Spinal cord (tissue), 9 donors: ENCODE measurements at regions not wholly inside any gene's neighbourhood (a gene's known extent, or its start where the extent isn't known, plus 50 kb on each side); places are given as distances from the start of the nearest gene placed in this dataset.

Source experiments
- DNase-seq, 6 donors: peaks; one replicate each; pipeline versions ENCODE4 v3.0.0 to v3.0.0-alpha.2; 2013 to 2015; ENCODE audit warnings: low spot score in 6 of 6, low read depth in 4 of 6
- H3K27ac ChIP-seq: one replicate; pipeline ENCODE4 v1.5.1; 2013; ENCODE audit warnings: low read depth, low read length, control low read depth
- H3K27me3 ChIP-seq: one replicate; pipeline ENCODE4 v1.6.1; 2013; ENCODE audit warnings: low read length; ENCODE audit not compliant: control insufficient read depth, insufficient read depth
- H3K36me3 ChIP-seq: one replicate; pipeline ENCODE4 v1.6.1; 2013; ENCODE audit warnings: low read length; ENCODE audit not compliant: control insufficient read depth, insufficient read depth
- H3K4me1 ChIP-seq: one replicate; pipeline ENCODE4 v1.6.1; 2013; ENCODE audit warnings: low read length; ENCODE audit not compliant: control insufficient read depth, insufficient read depth
- H3K4me3 ChIP-seq: one replicate; pipeline ENCODE4 v1.5.1; 2013; ENCODE audit warnings: low read depth, low read length, control low read depth
- H3K9me3 ChIP-seq: one replicate; pipeline ENCODE4 v1.6.1; 2013; ENCODE audit warnings: low read length; ENCODE audit not compliant: control insufficient read depth, insufficient read depth
- WGBS: methylation state at CpG from one replicate; pipeline ENCODE4 v1.1.5; 2013; ENCODE audit warnings: missing lambda C conversion rate; ENCODE audit not compliant: insufficient coverage; 5-methylcytosine and 5-hydroxymethylcytosine counted together
- donor health status: healthy.

DNA sequence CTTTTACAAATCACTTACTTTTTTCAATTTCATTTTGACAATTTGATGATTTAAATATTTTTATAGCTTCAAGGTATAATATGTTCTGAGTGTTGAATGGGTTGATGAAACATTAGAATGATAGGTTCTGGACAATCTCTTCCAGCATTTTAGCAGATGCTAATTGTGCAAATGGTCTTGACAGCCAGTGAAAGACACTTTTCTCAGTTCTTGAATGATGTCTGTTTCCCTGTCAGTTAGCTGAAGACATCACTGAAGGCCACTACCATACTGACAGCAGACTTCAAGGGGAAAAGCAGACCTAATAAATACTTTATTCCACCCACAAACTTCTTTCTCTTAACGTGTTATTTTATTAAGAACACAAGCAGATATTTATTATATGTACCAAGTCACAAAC, 498.6 kb downstream of the GRXCR1 start:
- no peaks in the 10 kb centered on the region for H3K9me3 ChIP-seq
- no peaks in the 10 kb centered on the region for H3K36me3 ChIP-seq
- no peak overlapping the region for H3K27ac ChIP-seq
- H3K27me3 ChIP-seq = no peaks in the 10 kb centered on the region
- no CpG with 5 or more reads among the region's 1 CpG for WGBS
- no peak for DNase-seq
- H3K4me1 ChIP-seq = no peaks in the 10 kb centered on the region
- no peak overlapping the region for H3K4me3 ChIP-seq

- no peak overlapping the region for H3K27ac ChIP-seq
- no peaks in the 10 kb centered on the region for H3K9me3 ChIP-seq
- 95% methylated on average over 3 of the region's 3 CpGs for whole genome bisulfite sequencing
- H3K4me1 ChIP-seq = no peaks in the 10 kb centered on the region
- no peaks in the 10 kb centered on the region for H3K36me3 ChIP-seq
- no peaks in the 10 kb centered on the region for H3K27me3 ChIP-seq
- no peak for DNase-seq
- no peak overlapping the region for H3K4me3 ChIP-seq
Measured at GRCh38 chr4:43394976-43395375, 502.5 kb downstream of the GRXCR1 start.

DNA sequence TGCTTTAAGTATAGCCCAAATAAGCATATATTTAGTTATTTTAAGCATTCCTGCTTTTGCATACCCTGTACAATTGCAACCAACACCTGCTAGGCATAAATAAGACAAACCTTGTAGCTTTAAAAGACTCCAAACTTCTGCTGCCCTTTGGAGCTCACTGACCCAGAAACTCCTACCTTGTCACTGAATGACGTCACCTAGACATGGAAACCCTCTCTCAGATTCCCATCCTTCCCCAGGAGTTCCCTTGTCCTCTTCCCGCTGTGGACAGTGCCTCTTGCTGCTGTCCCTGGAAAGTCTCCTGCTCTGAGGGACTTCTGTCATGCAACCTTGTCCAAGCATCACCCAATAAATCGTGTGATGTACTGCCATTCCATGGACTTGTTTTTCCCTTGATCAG, 507.2 kb downstream of the GRXCR1 start:
- H3K27me3 ChIP-seq = no peaks in the 10 kb centered on the region
- no peak overlapping the region for H3K27ac ChIP-seq
- H3K9me3 ChIP-seq = no peaks in the 10 kb centered on the region
- WGBS = 87% methylated on average over 2 of the region's 3 CpGs
- DNase-seq = no peak
- no peak overlapping the region for H3K4me3 ChIP-seq
- H3K36me3 ChIP-seq = no peaks in the 10 kb centered on the region
- no peaks in the 10 kb centered on the region for H3K4me1 ChIP-seq

GRCh38 chr4:43402393-43402792, 509.9 kb downstream of the GRXCR1 start:
- no peak overlapping the region for H3K4me3 ChIP-seq
- H3K4me1 ChIP-seq = no peaks in the 10 kb centered on the region
- no peaks in the 10 kb centered on the region for H3K9me3 ChIP-seq
- no peaks in the 10 kb centered on the region for H3K36me3 ChIP-seq
- 100% methylated on average over 1 of the region's 1 CpG for WGBS
- no peak for DNase-seq
- no peaks in the 10 kb centered on the region for H3K27me3 ChIP-seq
- no peak overlapping the region for H3K27ac ChIP-seq

GRCh38 chr4:43410636-43411035, 518.1 kb downstream of the GRXCR1 start:
- H3K4me3 ChIP-seq = no peak overlapping the region

DNA sequence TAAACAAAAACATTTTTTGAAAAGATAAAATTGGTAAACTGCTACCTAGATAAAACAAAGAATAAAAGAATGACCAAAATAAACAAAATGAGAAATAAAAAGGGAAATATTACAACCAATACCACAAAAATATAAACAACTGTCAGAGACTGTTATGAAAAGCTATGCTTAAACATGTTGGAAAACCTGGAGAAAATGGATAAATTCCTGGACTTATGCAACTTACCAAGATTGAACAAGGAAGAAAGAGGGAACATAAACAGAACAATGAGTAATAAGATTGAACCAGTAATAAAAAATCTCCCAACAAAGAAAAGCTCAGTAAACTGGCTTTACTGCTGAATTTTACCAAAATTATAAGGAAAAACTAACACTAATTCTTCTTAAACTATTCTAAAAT, 518.7 kb downstream of the GRXCR1 start:
- no peak for DNase-seq
- Histone ChIP-seq H3K27me3 (no peaks in the 10 kb centered on the region), H3K9me3 (no peaks in the 10 kb centered on the region), H3K36me3 (no peaks in the 10 kb centered on the region), H3K4me1 (no peaks in the 10 kb centered on the region), H3K27ac (no peak overlapping the region), H3K4me3 (no peak overlapping the region)

More at GRCh38 chr4:43410636-43411035, 518.1 kb downstream of the GRXCR1 start:
- Histone ChIP-seq H3K27me3 (no peaks in the 10 kb centered on the region), H3K27ac (no peak overlapping the region), H3K9me3 (no peaks in the 10 kb centered on the region), H3K36me3 (no peaks in the 10 kb centered on the region), H3K4me1 (no peaks in the 10 kb centered on the region)
- DNase-seq = no peak
- WGBS = 98% methylated on average over 7 of the region's 9 CpGs

DNA sequence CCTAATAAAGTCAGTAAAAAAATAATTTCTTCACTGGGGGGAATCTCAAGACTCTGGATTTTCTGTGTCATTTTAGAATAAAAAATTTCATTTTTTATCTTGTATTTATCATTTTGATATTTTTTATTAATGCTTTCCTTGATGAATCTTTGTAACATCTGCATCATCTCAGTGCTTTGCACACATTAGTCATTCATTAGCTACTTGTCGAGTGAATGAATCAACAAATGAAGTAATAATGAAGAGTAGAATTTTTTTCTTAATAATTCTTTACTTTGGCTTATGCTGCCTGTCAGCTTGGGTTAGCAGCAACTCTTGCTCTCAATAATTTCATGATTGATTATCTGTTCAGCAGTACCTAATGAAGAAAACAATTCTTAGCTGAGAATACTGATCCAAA, 530.8 kb downstream of the GRXCR1 start:
- no peak overlapping the region for H3K27ac ChIP-seq
- no peak for DNase-seq
- WGBS = no CpG with 5 or more reads among the region's 1 CpG
- H3K4me3 ChIP-seq = no peak overlapping the region
- no peaks in the 10 kb centered on the region for H3K36me3 ChIP-seq
- H3K27me3 ChIP-seq = no peaks in the 10 kb centered on the region
- no peaks in the 10 kb centered on the region for H3K4me1 ChIP-seq
- H3K9me3 ChIP-seq = no peaks in the 10 kb centered on the region

GRCh38 chr4:43425206-43425605, 532.7 kb downstream of the GRXCR1 start:
- Histone ChIP-seq H3K27me3 (no peaks in the 10 kb centered on the region), H3K4me1 (no peaks in the 10 kb centered on the region), H3K27ac (no peak overlapping the region), H3K9me3 (no peaks in the 10 kb centered on the region), H3K4me3 (no peak overlapping the region), H3K36me3 (no peaks in the 10 kb centered on the region)
- DNase-seq = no peak
- WGBS = no CpG with 5 or more reads among the region's 1 CpG

GRCh38 chr4:43435291-43435690, 542.8 kb downstream of the GRXCR1 start:
- no CpG with 5 or more reads among the region's 1 CpG for WGBS
- Histone ChIP-seq H3K36me3 (no peaks in the 10 kb centered on the region), H3K9me3 (no peaks in the 10 kb centered on the region), H3K27me3 (no peaks in the 10 kb centered on the region), H3K4me3 (no peak overlapping the region), H3K27ac (no peak overlapping the region), H3K4me1 (no peaks in the 10 kb centered on the region)
- no peak for DNase-seq

GRCh38 chr4:43452948-43453347, 560.4 kb downstream of the GRXCR1 start:
- no peaks in the 10 kb centered on the region for H3K27me3 ChIP-seq
- no peak overlapping the region for H3K27ac ChIP-seq
- no peaks in the 10 kb centered on the region for H3K4me1 ChIP-seq
- no peaks in the 10 kb centered on the region for H3K36me3 ChIP-seq
- H3K9me3 ChIP-seq = no peaks in the 10 kb centered on the region
- no peak for DNase-seq
- H3K4me3 ChIP-seq = no peak overlapping the region

DNA sequence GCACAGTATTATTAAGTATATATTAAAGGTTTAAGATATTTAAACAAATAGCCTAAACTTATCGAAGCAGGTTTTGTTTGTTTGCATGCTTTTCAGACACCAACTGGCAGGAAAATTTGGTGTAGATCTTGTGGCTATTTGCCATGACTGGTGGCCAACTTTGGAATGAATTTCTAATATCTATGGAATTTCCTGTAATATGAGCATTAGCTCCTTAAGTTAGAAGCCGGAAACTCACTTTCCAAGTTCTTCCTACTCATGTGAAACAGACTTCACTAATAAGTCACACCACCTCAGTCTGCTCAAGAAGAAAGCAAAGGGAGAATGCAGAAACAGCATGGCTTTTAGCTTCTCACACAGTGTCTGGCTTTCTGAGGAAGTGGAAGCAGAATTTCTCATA, 563.9 kb downstream of the GRXCR1 start:
- WGBS = no CpG with 5 or more reads among the region's 2 CpGs
- Histone ChIP-seq H3K27ac (no peak overlapping the region), H3K9me3 (no peaks in the 10 kb centered on the region), H3K27me3 (no peaks in the 10 kb centered on the region), H3K4me3 (no peak overlapping the region), H3K36me3 (no peaks in the 10 kb centered on the region), H3K4me1 (no peaks in the 10 kb centered on the region)
- DNase-seq = no peak
